ENCODE measurements at regions not wholly inside any gene's neighbourhood (a gene's known extent, or its start where the extent isn't known, plus 50 kb on each side); places are given as distances from the start of the nearest gene placed in this dataset.

GRCh38 chr10:63707254-63707910, 186.2 kb downstream of the REEP3 start:
- in situ Hi-C loops (cut with HindIII; ENCODE audit: low sequenced_read_pairs) = loop anchor here (25.0 kb wide), 1 partner anchor 545 kb away; no protein-coding TSS in a partner anchor

GRCh38 chr10:63708421-63708820, 187.2 kb downstream of the REEP3 start:
- in situ Hi-C loops (cut with HindIII; ENCODE audit: low sequenced_read_pairs) = loop anchor here (25.0 kb wide), 1 partner anchor 546 kb away; no protein-coding TSS in a partner anchor

- in situ Hi-C loops (cut with HindIII; ENCODE audit: low sequenced_read_pairs) = loop anchor here (5.0 to 25.0 kb wide), 2 partner anchors 88 to 548 kb away; no protein-coding TSS in a partner anchor
These were observed 189.5 kb downstream of the REEP3 start for GRCh38 chr10:63710703-63711102.

GRCh38 chr10:63711361-63711760, 190.2 kb downstream of the REEP3 start:
- in situ Hi-C loops (cut with HindIII; ENCODE audit: low sequenced_read_pairs) = loop anchor here (5.0 to 25.0 kb wide), 2 partner anchors 89 to 549 kb away; no protein-coding TSS in a partner anchor

GRCh38 chr10:63711867-63712716, 190.9 kb downstream of the REEP3 start:
- in situ Hi-C loops (cut with HindIII; ENCODE audit: low sequenced_read_pairs) = loop anchor here (5.0 to 25.0 kb wide), 2 partner anchors 90 to 550 kb away; no protein-coding TSS in a partner anchor

- in situ Hi-C loops (cut with HindIII; ENCODE audit: low sequenced_read_pairs) = loop anchor here (5.0 to 25.0 kb wide), 2 partner anchors 90 to 550 kb away; no protein-coding TSS in a partner anchor
These were observed 191.5 kb downstream of the REEP3 start for GRCh38 chr10:63712717-63713115.

GRCh38 chr10:63713191-63714144, 192.3 kb downstream of the REEP3 start:
- in situ Hi-C loops (cut with HindIII; ENCODE audit: low sequenced_read_pairs) = loop anchor here (5.0 to 25.0 kb wide), 2 partner anchors 91 to 551 kb away; no protein-coding TSS in a partner anchor

GRCh38 chr10:63716016-63716580, 194.9 kb downstream of the REEP3 start:
- in situ Hi-C loops (cut with HindIII; ENCODE audit: low sequenced_read_pairs) = loop anchor here (25.0 kb wide), 1 partner anchor 554 kb away; no protein-coding TSS in a partner anchor

GRCh38 chr10:63717027-63717715, 196.0 kb downstream of the REEP3 start:
- in situ Hi-C loops (cut with HindIII; ENCODE audit: low sequenced_read_pairs) = loop anchor here (25.0 kb wide), 1 partner anchor 555 kb away; no protein-coding TSS in a partner anchor

- in situ Hi-C loops (cut with HindIII; ENCODE audit: low sequenced_read_pairs) = loop anchor here (25.0 kb wide), 1 partner anchor 556 kb away; no protein-coding TSS in a partner anchor
These were observed 196.8 kb downstream of the REEP3 start for GRCh38 chr10:63718006-63718405.

GRCh38 chr10:63718421-63718820, 197.2 kb downstream of the REEP3 start:
- in situ Hi-C loops (cut with HindIII; ENCODE audit: low sequenced_read_pairs) = loop anchor here (25.0 kb wide), 1 partner anchor 556 kb away; no protein-coding TSS in a partner anchor

GRCh38 chr10:63719226-63719856, 198.1 kb downstream of the REEP3 start:
- in situ Hi-C loops (cut with HindIII; ENCODE audit: low sequenced_read_pairs) = loop anchor here (25.0 kb wide), 1 partner anchor 557 kb away; no protein-coding TSS in a partner anchor

- in situ Hi-C loops (cut with HindIII; ENCODE audit: low sequenced_read_pairs) = loop anchor here (25.0 kb wide), 1 partner anchor 558 kb away; no protein-coding TSS in a partner anchor
These were observed 198.9 kb downstream of the REEP3 start for GRCh38 chr10:63720072-63720537.

GRCh38 chr10:63720676-63721075, 199.5 kb downstream of the REEP3 start:
- in situ Hi-C loops (cut with HindIII; ENCODE audit: low sequenced_read_pairs) = loop anchor here (25.0 kb wide), 1 partner anchor 558 kb away; no protein-coding TSS in a partner anchor

GRCh38 chr10:63722537-63722936, 201.3 kb downstream of the REEP3 start:
- in situ Hi-C loops (cut with HindIII; ENCODE audit: low sequenced_read_pairs) = loop anchor here (25.0 kb wide), 1 partner anchor 560 kb away; no protein-coding TSS in a partner anchor

- in situ Hi-C loops (cut with HindIII; ENCODE audit: low sequenced_read_pairs) = loop anchor here (25.0 kb wide), 1 partner anchor 561 kb away; no protein-coding TSS in a partner anchor
These were observed 202.1 kb downstream of the REEP3 start for GRCh38 chr10:63723320-63723719.

GRCh38 chr10:63723741-63724140, 202.5 kb downstream of the REEP3 start:
- in situ Hi-C loops (cut with HindIII; ENCODE audit: low sequenced_read_pairs) = loop anchor here (25.0 kb wide), 1 partner anchor 561 kb away; no protein-coding TSS in a partner anchor

- in situ Hi-C loops (cut with HindIII; ENCODE audit: low sequenced_read_pairs) = loop anchor here (25.0 kb wide), 1 partner anchor 563 kb away; no protein-coding TSS in a partner anchor
These were observed 203.7 kb downstream of the REEP3 start for GRCh38 chr10:63724922-63725321.
